GM18868 (cell line): ENCODE measurements at regions not wholly inside any gene's neighbourhood (a gene's known extent, or its start where the extent isn't known, plus 50 kb on each side); places are given as distances from the start of the nearest gene placed in this dataset.
"Not testable (repeated sequence)": the region's sequence is repeated elsewhere in the genome, so short reads cannot be mapped to it uniquely, and the experiment has no call there.

Source experiments
- ATAC-seq: cut with Tn5 transposase; IDR thresholded peaks from one replicate; pipeline ENCODE4 v1.9.1; 2021; ENCODE audit warnings: mild to moderate bottlenecking, moderate library complexity; ENCODE audit not compliant: unreplicated experiment

- ATAC-seq = not testable (repeated sequence)
Observed at GRCh38 chr3:94648270-94649180, 585.7 kb downstream of the NSUN3 start.

- ATAC-seq = no peak
Observed at GRCh38 chr3:94654096-94654495, 591.2 kb downstream of the NSUN3 start.

- no peak for ATAC-seq
Observed at GRCh38 chr3:94665922-94666321, 603.1 kb downstream of the NSUN3 start.

GRCh38 chr3:94671078-94671477 lies 608.2 kb downstream of the NSUN3 start:
- ATAC-seq = no peak

- no peak for ATAC-seq
Observed at GRCh38 chr3:94673876-94674275, 611.0 kb downstream of the NSUN3 start.

GRCh38 chr3:94686208-94686607 lies 623.3 kb downstream of the NSUN3 start:
- no peak for ATAC-seq

- no peak for ATAC-seq
Observed at GRCh38 chr3:94693997-94694640, 631.3 kb downstream of the NSUN3 start.

- ATAC-seq = no peak
Observed at GRCh38 chr3:94694894-94695293, 632.0 kb downstream of the NSUN3 start.

- ATAC-seq = no peak
Observed at GRCh38 chr3:94704467-94704866, 641.6 kb downstream of the NSUN3 start.

GRCh38 chr3:94709249-94709902 lies 646.5 kb downstream of the NSUN3 start:
- ATAC-seq = no peak

GRCh38 chr3:94714194-94714593 lies 651.3 kb downstream of the NSUN3 start:
- no peak for ATAC-seq

GRCh38 chr3:94716326-94717018 lies 653.6 kb downstream of the NSUN3 start:
- ATAC-seq = no peak

GRCh38 chr3:94734206-94734605 lies 671.3 kb downstream of the NSUN3 start:
- no peak for ATAC-seq

GRCh38 chr3:94735354-94735753 lies 672.5 kb downstream of the NSUN3 start:
- no peak for ATAC-seq

- ATAC-seq = no peak
Observed at GRCh38 chr3:94737116-94737515, 674.3 kb downstream of the NSUN3 start.

- no peak for ATAC-seq
Observed at GRCh38 chr3:94739420-94739819, 676.6 kb downstream of the NSUN3 start.

GRCh38 chr3:94758751-94759150 lies 695.9 kb downstream of the NSUN3 start:
- no peak for ATAC-seq

GRCh38 chr3:94772402-94772801 lies 709.5 kb downstream of the NSUN3 start:
- no peak for ATAC-seq

- ATAC-seq = no peak
Observed at GRCh38 chr3:94775746-94776145, 712.9 kb downstream of the NSUN3 start.

GRCh38 chr3:94776401-94776915 lies 713.6 kb downstream of the NSUN3 start:
- ATAC-seq = no peak

- ATAC-seq = no peak
Observed at GRCh38 chr3:94778289-94778688, 715.4 kb downstream of the NSUN3 start.
